HepG2 (cell line): ENCODE measurements at regions not wholly inside any gene's neighbourhood (a gene's known extent, or its start where the extent isn't known, plus 50 kb on each side); places are given as distances from the start of the nearest gene placed in this dataset.
"Not testable (repeated sequence)": the region's sequence is repeated elsewhere in the genome, so short reads cannot be mapped to it uniquely, and the experiment has no call there.

Experiments
- ATAC-seq: fragments of 200-7000 bp; cut with Tn5 transposase; 3 replicates; pipeline ENCODE4 v1.9.1; 2020; ENCODE audit warnings: mild to moderate bottlenecking, moderate library complexity
- BruUV-seq: library from RNA; stranded (reverse); fragments of 400-500 nt; replicated peaks from 2 replicates; lab custom pipeline; 2021; lab: Mats Ljungman, UMichigan
- CTCF ChIA-PET: fragments of 300-600 bp; formaldehyde crosslinking; extraction: SDS; loops from one replicate; lab custom pipeline; 2021; ENCODE audit warnings: low total read pairs, inconsistent platforms, low intra/inter-chr PET ratio; lab: Yijun Ruan, JAX
- POLR2A ChIA-PET: fragments of 350-600 bp; sonication (Branson Sonifier 250); formaldehyde crosslinking; loops from one replicate; lab custom pipeline; 2020; ENCODE audit warnings: antibody characterized with exemption, inconsistent platforms; lab: Yijun Ruan, JAX
- DNase-seq: peaks from one replicate; pipeline ENCODE4 v3.0.0-alpha.2; 2015; ENCODE audit warnings: low spot score
- FAIRE-seq: peaks from 3 replicates; lab custom pipeline; 2011; peaks lifted over from hg19 to GRCh38; lab: Jason Lieb, UNC
- H2AFZ ChIP-seq: one replicate; pipeline ENCODE4 v1.6.1; 2011; ENCODE audit warnings: low read length, inconsistent platforms
- H3K27ac ChIP-seq: fragments of 300-600 bp; 3 replicates; pipeline ENCODE4 v1.8.0; 2011; ENCODE audit warnings: mixed run types, mild to moderate bottlenecking, mixed read lengths, low read length, inconsistent platforms; ENCODE audit not compliant: insufficient read depth; ENCODE audit errors: extremely low read length
- H3K27me3 ChIP-seq, 2 experiments: fragments of 200-600 bp in 1 of 2; 2 replicates in 1 of 2; 3 replicates in 1 of 2; pipeline versions ENCODE4 v1.6.0 to v1.8.0; 2011; ENCODE audit warnings: low read length in 2 of 2, mild to moderate bottlenecking in 2 of 2, moderate library complexity in 2 of 2, inconsistent platforms in 1 of 2; ENCODE audit not compliant: insufficient read depth in 2 of 2, control insufficient read depth in 1 of 2
- H3K36me3 ChIP-seq, 2 experiments: fragments of 200-600 bp in 1 of 2; replicated peaks in 1 of 2; 2 replicates in 1 of 2; 3 replicates in 1 of 2; pipeline versions ENCODE4 v1.5.1 to v1.8.0; 2011; ENCODE audit warnings: low read length in 2 of 2, inconsistent platforms in 1 of 2; ENCODE audit not compliant: insufficient read depth in 2 of 2, control insufficient read depth in 1 of 2
- H3K4me1 ChIP-seq: 2 replicates; pipeline ENCODE4 v1.5.1; 2012; ENCODE audit warnings: low read length, inconsistent platforms; ENCODE audit not compliant: insufficient read depth
- H3K4me2 ChIP-seq: 2 replicates; pipeline ENCODE4 v1.6.0; 2011; ENCODE audit warnings: low read depth, low read length, inconsistent platforms
- H3K4me3 ChIP-seq, 3 experiments: fragments of 200-600 bp in 1 of 3; sonication (generic), shearing (Covaris generic) in 1 of 3; replicated peaks in 1 of 3; 2 replicates each; pipeline ENCODE4 v1.5.1; 2011 to 2016; ENCODE audit warnings: low read length in 3 of 3, inconsistent platforms in 2 of 3, low read depth in 2 of 3, mild to moderate bottlenecking in 2 of 3, control low read depth in 1 of 3, mixed read lengths in 1 of 3; ENCODE audit not compliant: insufficient read depth in 1 of 3
- H3K79me2 ChIP-seq: one replicate; pipeline ENCODE4 v1.6.1; 2011; ENCODE audit warnings: low read length, inconsistent platforms; ENCODE audit not compliant: insufficient read depth
- H3K9ac ChIP-seq: 2 replicates; pipeline ENCODE4 v1.6.0; 2011; ENCODE audit warnings: mild to moderate bottlenecking, low read depth, low read length, inconsistent platforms; ENCODE audit not compliant: insufficient read depth
- H3K9me3 ChIP-seq: 2 replicates; pipeline ENCODE4 v1.5.1; 2012; ENCODE audit warnings: mild to moderate bottlenecking, low read length
- H4K20me1 ChIP-seq: 2 replicates; pipeline ENCODE4 v1.6.0; 2011; ENCODE audit warnings: inconsistent platforms, mild to moderate bottlenecking, low read length, moderate library complexity; ENCODE audit not compliant: insufficient read depth
- DBP ChIP-seq: sonication (generic); formaldehyde crosslinking; IDR thresholded peaks from 2 replicates; pipeline ENCODE4 v1.4.0; 2020; ENCODE audit warnings: missing genetic modification reagents; ENCODE audit errors: not compliant biosample characterization
- TERF1 ChIP-seq: sonication (generic); formaldehyde crosslinking; IDR thresholded peaks from 2 replicates; pipeline ENCODE4 v1.8.0; 2022; ENCODE audit warnings: mild to moderate bottlenecking, missing genetic modification reagents, moderate library complexity
- WGBS: methylation state at CpG from one replicate; pipeline ENCODE4 v1.1.6; 2017; ENCODE audit warnings: low lambda C conversion rate; 5-methylcytosine and 5-hydroxymethylcytosine counted together
- in situ Hi-C: cut with HindIII; loops from 2 replicates; pipeline ENCODE4 v1.10.0; 2017; ENCODE audit warnings: low pct_unique_long_range_greater_than_20kb; ENCODE audit not compliant: extremely low pct_ligation_motif_present
- intact Hi-C: fragments of 100-400 bp; cut with micrococcal nuclease; formaldehyde crosslinking; loops from one replicate; pipeline ENCODE4 v1.10.0; 2022; ENCODE audit not compliant: unreplicated experiment

GRCh38 chr2:103183061-103183460 lies 421.2 kb downstream of the TMEM182 start (continued):
- no peak for TF ChIP-seq TERF1 (CRISPR knock-in tag)
- TF ChIP-seq, all 625 proteins: peak for 0

GRCh38 chr2:103196802-103197201 lies 435.0 kb downstream of the TMEM182 start:
- no TSS peak for BruUV-seq

GRCh38 chr2:103200774-103201173 lies 438.9 kb downstream of the TMEM182 start:
- H4K20me1 ChIP-seq, ATAC-seq, in situ Hi-C loops, DNase-seq, H3K79me2 ChIP-seq, CTCF ChIA-PET, H3K27ac ChIP-seq, H3K4me1 ChIP-seq, H3K27me3 ChIP-seq, H3K36me3 ChIP-seq, POLR2A ChIA-PET, H3K9ac ChIP-seq, intact Hi-C loops, H3K4me3 ChIP-seq, BruUV-seq, H2AFZ ChIP-seq, H3K4me2 ChIP-seq, FAIRE-seq: not testable (repeated sequence)
- H3K9me3 ChIP-seq: peaks cover 37% of the 10 kb centered on the region
- 27% methylated on average over 4 of the region's 4 CpGs for WGBS

More at GRCh38 chr2:103196802-103197201, 435.0 kb downstream of the TMEM182 start:
- Histone ChIP-seq H3K9ac (no peak overlapping the region), H3K79me2 (no peaks in the 10 kb centered on the region), H3K9me3 (peaks cover 46% of the 10 kb centered on the region), H2AFZ (no peak overlapping the region), H3K27ac (no peak overlapping the region), H3K4me3 (no peak overlapping the region), H3K36me3 (no peaks in the 10 kb centered on the region), H3K4me2 (no peak overlapping the region), H4K20me1 (no peaks in the 10 kb centered on the region), H3K27me3 (no peaks in the 10 kb centered on the region), H3K4me1 (no peaks in the 10 kb centered on the region)
- no peak for DNase-seq
- FAIRE-seq: no peak
- 4% methylated on average over 3 of the region's 3 CpGs for WGBS
- TF ChIP-seq DBP (CRISPR knock-in tag): no peak
- ATAC-seq: no peak
- ChIA-PET CTCF (no interaction called here), POLR2A (no interaction called here)
- intact Hi-C loops: no loop called here
- in situ Hi-C loops: no loop called here
